GM12878 (cell line): ENCODE measurements at regions not wholly inside any gene's neighbourhood (a gene's known extent, or its start where the extent isn't known, plus 50 kb on each side); places are given as distances from the start of the nearest gene placed in this dataset.

ENCODE experiments used
- HDAC2 ChIP-seq: fragments of 200-600 bp; sonication (generic); IDR thresholded peaks from 2 replicates; pipeline ENCODE4 v1.6.1; 2017
- TF ChIP-seq, protein P1 (sequence below), 3 experiments: IDR thresholded peaks in 2 of 3; conservative IDR thresholded peaks in 1 of 3; 2 replicates each; pipeline ENCODE4 v1.5.1; 2011; ENCODE audit warnings: low read depth in 3 of 3, low read length in 3 of 3, mild to moderate bottlenecking in 3 of 3, control low read depth in 2 of 3, moderate library complexity in 2 of 3, inconsistent platforms in 1 of 3, mixed read lengths in 1 of 3; ENCODE audit not compliant: control insufficient read depth in 2 of 3, insufficient read depth in 1 of 3; ENCODE audit errors: extremely low read depth in 1 of 3

DNA sequence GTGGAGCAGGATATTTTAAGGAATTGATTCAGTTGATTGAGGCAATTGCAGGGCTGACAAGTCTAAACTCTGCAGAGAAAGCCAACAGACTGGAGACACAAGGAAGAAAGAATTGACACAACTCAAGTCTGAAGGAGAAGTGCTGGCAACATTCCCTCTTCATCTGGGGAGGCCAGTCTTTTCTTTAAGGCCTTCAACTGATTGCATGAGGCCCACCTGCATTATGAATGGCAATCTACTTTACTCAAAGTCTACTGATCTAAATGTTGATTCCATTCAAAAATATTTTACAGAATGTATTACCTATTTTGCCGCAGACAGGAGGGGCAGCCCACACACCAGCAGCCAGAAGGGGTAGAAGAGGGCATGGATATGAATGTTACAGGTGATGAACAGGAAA lies 425.2 kb downstream of the PCDH10 start:
- no peak for TF ChIP-seq HDAC2
- TF ChIP-seq, protein P1, sequence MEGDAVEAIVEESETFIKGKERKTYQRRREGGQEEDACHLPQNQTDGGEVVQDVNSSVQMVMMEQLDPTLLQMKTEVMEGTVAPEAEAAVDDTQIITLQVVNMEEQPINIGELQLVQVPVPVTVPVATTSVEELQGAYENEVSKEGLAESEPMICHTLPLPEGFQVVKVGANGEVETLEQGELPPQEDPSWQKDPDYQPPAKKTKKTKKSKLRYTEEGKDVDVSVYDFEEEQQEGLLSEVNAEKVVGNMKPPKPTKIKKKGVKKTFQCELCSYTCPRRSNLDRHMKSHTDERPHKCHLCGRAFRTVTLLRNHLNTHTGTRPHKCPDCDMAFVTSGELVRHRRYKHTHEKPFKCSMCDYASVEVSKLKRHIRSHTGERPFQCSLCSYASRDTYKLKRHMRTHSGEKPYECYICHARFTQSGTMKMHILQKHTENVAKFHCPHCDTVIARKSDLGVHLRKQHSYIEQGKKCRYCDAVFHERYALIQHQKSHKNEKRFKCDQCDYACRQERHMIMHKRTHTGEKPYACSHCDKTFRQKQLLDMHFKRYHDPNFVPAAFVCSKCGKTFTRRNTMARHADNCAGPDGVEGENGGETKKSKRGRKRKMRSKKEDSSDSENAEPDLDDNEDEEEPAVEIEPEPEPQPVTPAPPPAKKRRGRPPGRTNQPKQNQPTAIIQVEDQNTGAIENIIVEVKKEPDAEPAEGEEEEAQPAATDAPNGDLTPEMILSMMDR (IDR thresholded peaks at IDR 0.05 in 2 of 3, conservative IDR thresholded peaks at IDR 0.05 in 1 of 3; ENCODE audit: control insufficient read depth in 2 of 3, extremely low read depth in 1 of 3, insufficient read depth in 1 of 3, low read depth in 3 of 3, low read length in 3 of 3): no peak
